OCI-LY3 (cell line): ENCODE measurements at regions not wholly inside any gene's neighbourhood (a gene's known extent, or its start where the extent isn't known, plus 50 kb on each side); places are given as distances from the start of the nearest gene placed in this dataset.

ENCODE experiments used
- H2AFZ ChIP-seq: fragments of 200-600, 300-600 bp; shearing (Covaris generic); 2 replicates; pipeline ENCODE4 v1.6.0; 2014; ENCODE audit warnings: antibody characterized with exemption, low read depth, low read length
- H3K27ac ChIP-seq: fragments of 200-600, 300-600 bp; sonication (generic); 2 replicates; pipeline ENCODE4 v1.5.1; 2014; ENCODE audit warnings: mild to moderate bottlenecking, low read length, moderate library complexity, mixed read lengths
- H3K27me3 ChIP-seq: fragments of 200-600, 300-600 bp; sonication (generic); 2 replicates; pipeline ENCODE4 v1.6.1; 2014; ENCODE audit warnings: low read depth, low read length, mixed read lengths
- H3K36me3 ChIP-seq: fragments of 200-600, 300-600 bp; sonication (generic); replicated peaks from 2 replicates; pipeline ENCODE3; 2014; ENCODE audit warnings: low read depth, low read length, mixed read lengths
- H3K4me1 ChIP-seq: fragments of 300-600, 200-600 bp; sonication (generic); 2 replicates; pipeline ENCODE4 v1.6.1; 2014; ENCODE audit warnings: low read length, mixed read lengths
- H3K4me2 ChIP-seq: fragments of 200-600, 300-600 bp; sonication (generic); 2 replicates; pipeline ENCODE4 v1.6.1; 2014; ENCODE audit warnings: low read length, mixed read lengths
- H3K4me3 ChIP-seq: fragments of 300-600, 200-600 bp; sonication (generic); 2 replicates; pipeline ENCODE4 v1.5.1; 2014; ENCODE audit warnings: antibody characterized with exemption, mild to moderate bottlenecking, low read length, moderate library complexity
- H3K79me2 ChIP-seq: fragments of 300-600, 200-600 bp; shearing (Covaris generic); 2 replicates; pipeline ENCODE4 v1.6.1; 2014; ENCODE audit warnings: mild to moderate bottlenecking, low read length, mixed read lengths
- H3K9ac ChIP-seq: fragments of 300-600, 200-600 bp; shearing (Covaris generic); 2 replicates; pipeline ENCODE4 v1.6.0; 2014; ENCODE audit warnings: mild to moderate bottlenecking, low read length, moderate library complexity
- H3K9me3 ChIP-seq: fragments of 200-600, 300-600 bp; shearing (Covaris generic); 2 replicates; pipeline ENCODE4 v1.6.1; 2014; ENCODE audit warnings: low read length, mixed read lengths; ENCODE audit not compliant: insufficient read depth
- H4K20me1 ChIP-seq: fragments of 200-600, 300-600 bp; sonication (generic); 2 replicates; pipeline ENCODE4 v1.6.1; 2016; ENCODE audit warnings: low read length, mixed read lengths; ENCODE audit not compliant: insufficient read depth
- CTCF ChIP-seq: fragments of 200-600, 300-600 bp; sonication (generic); IDR thresholded peaks from 2 replicates; pipeline ENCODE4 v1.5.1; 2014; ENCODE audit warnings: antibody characterized with exemption, low read length, low read depth
- EZH2phosphoT487 ChIP-seq: fragments of 200-600 bp; shearing (Covaris generic); IDR thresholded peaks from 2 replicates; pipeline ENCODE4 v1.6.1; 2018; ENCODE audit warnings: antibody characterized with exemption, mixed run types, low read depth

GRCh38 chr4:19905024-19905423 lies 346.7 kb upstream of the SLIT2 start:
- H3K27me3 ChIP-seq, result no peaks in the 10 kb centered on the region
- H3K4me1 ChIP-seq, result no peaks in the 10 kb centered on the region
- H4K20me1 ChIP-seq, result no peaks in the 10 kb centered on the region
- no peak overlapping the region for H3K4me2 ChIP-seq
- TF ChIP-seq CTCF (no peak), EZH2phosphoT487 (no peak)
- peak overlapping the region; percentile 17; the same call in 1 of the 2 replicates for H2AFZ ChIP-seq
- peak overlapping the region; percentile 26; the same call in 1 of the 2 replicates for H3K4me3 ChIP-seq
- no peaks in the 10 kb centered on the region for H3K9me3 ChIP-seq
- H3K9ac ChIP-seq, result no peak overlapping the region
- H3K79me2 ChIP-seq, result no peaks in the 10 kb centered on the region
- H3K27ac ChIP-seq, result no peak overlapping the region
- H3K36me3 ChIP-seq, result no peaks in the 10 kb centered on the region

- Histone ChIP-seq H3K27ac (no peak overlapping the region), H3K4me1 (no peaks in the 10 kb centered on the region), H3K9ac (no peak overlapping the region), H3K4me2 (no peak overlapping the region), H2AFZ (no peak overlapping the region), H4K20me1 (no peaks in the 10 kb centered on the region), H3K36me3 (no peaks in the 10 kb centered on the region), H3K9me3 (no peaks in the 10 kb centered on the region), H3K79me2 (no peaks in the 10 kb centered on the region), H3K27me3 (no peaks in the 10 kb centered on the region), H3K4me3 (no peak overlapping the region)
- TF ChIP-seq CTCF (peak; percentile 13; the same call in 1 of the 2 replicates), EZH2phosphoT487 (no peak)
These were observed 363.1 kb upstream of the SLIT2 start for GRCh38 chr4:19888587-19888986.

- no peaks in the 10 kb centered on the region for H3K36me3 ChIP-seq
- no peak overlapping the region for H3K4me2 ChIP-seq
- no peak overlapping the region for H2AFZ ChIP-seq
- H3K27ac ChIP-seq, result no peak overlapping the region
- H3K4me3 ChIP-seq, result no peak overlapping the region
- H3K79me2 ChIP-seq, result no peaks in the 10 kb centered on the region
- H4K20me1 ChIP-seq, result no peaks in the 10 kb centered on the region
- no peaks in the 10 kb centered on the region for H3K27me3 ChIP-seq
- no peak overlapping the region for H3K9ac ChIP-seq
- no peak for TF ChIP-seq EZH2phosphoT487
- TF ChIP-seq CTCF, result no peak
- H3K4me1 ChIP-seq, result no peaks in the 10 kb centered on the region
- H3K9me3 ChIP-seq, result no peaks in the 10 kb centered on the region
These were observed 367.9 kb upstream of the SLIT2 start for GRCh38 chr4:19883841-19884240.

- TF ChIP-seq EZH2phosphoT487 (no peak), CTCF (no peak)
- Histone ChIP-seq H3K79me2 (no peaks in the 10 kb centered on the region), H3K27me3 (no peaks in the 10 kb centered on the region), H2AFZ (no peak overlapping the region), H3K9me3 (no peaks in the 10 kb centered on the region), H3K27ac (no peak overlapping the region), H3K9ac (no peak overlapping the region), H3K36me3 (no peaks in the 10 kb centered on the region), H3K4me1 (no peaks in the 10 kb centered on the region), H4K20me1 (no peaks in the 10 kb centered on the region), H3K4me3 (no peak overlapping the region), H3K4me2 (no peak overlapping the region)
These were observed 371.5 kb upstream of the SLIT2 start for GRCh38 chr4:19880206-19880605.
